ENCODE measurements at regions not wholly inside any gene's neighbourhood (a gene's known extent, or its start where the extent isn't known, plus 50 kb on each side); places are given as distances from the start of the nearest gene placed in this dataset.

DNA sequence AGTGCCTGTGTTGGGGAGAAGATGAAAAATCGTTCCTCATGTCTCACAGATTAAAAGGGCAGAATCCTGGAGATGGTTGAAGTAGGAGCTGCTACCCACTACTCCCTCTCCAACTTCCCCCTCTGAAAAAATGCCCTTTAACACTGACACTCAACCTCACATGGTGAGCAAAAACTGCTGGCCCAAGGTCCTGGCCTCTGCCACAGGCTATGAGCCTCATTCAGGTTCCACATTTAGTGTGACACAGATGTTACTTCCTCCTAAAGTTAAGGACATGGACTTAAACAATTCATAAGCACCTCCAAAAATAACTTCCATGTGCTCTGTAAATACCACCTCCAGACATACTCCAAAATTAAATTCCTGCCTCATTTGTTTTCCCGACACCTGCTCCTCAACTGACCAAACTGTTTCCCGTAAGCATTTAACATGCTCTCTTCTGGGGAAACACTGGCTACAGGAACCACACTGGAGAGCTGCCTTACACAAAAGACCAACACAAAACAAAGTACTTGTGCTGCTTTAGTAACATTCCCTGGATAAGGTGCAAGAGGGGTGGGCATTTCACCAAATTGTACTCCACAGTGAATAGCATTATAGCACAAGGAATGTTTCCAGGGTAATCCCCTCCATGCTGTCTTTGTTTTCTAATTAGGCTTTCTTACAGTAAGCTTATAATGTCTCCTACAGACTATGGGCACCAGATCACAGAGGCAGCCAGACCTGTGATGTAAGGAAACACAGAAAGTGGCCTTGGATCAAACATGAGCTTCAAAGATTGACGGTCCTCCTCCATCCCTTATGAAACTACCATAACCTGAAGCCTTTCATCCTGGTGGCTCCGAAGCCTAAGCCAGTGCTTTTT lies 57.0 kb downstream of the PHLDA1 start:
- no peak for DNase-seq (ENCODE audit: low read depth)
- no peak overlapping the region for H3K4me3 ChIP-seq (ENCODE audit: low read depth, low read length)

DNA sequence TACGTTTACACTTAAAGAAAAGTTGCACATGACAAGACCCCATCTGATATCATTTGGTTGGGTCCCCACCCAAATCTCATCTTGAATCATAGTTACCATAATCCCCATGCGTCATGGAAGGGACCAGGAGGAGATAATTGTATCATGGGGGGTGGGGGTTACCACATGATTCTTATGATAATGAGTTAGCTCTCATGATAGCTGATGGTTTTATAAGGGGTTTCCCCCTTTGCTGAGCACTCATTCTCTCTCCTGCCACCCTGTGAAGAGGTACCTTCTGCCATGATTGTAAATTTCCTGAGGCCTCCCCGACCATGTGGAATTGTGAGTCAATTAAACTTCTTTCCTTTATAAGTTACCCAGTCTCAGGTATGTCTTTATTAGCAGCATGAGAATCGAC lies 60.3 kb downstream of the PHLDA1 start:
- no peak for DNase-seq (ENCODE audit: low read depth)
- H3K4me3 ChIP-seq (ENCODE audit: low read depth, low read length) = no peak overlapping the region

DNA sequence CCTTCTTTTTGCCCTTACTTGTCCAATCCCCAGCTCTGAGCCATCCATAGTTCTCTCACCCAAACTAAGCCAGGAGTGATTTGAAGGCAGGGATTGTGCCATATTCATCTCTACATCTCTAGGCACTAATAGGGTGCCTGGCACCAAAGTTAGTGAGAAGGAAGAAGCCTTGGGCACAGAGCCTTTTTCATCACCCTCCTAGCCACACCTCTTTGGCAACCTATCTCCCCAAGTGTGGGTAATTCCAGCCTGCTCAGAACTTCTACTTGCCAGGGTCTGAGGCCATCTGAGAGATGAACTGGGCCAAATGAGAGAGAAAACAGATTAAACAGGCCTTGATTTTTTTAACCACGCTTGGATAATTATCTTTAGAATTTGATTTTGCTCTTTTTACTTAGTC lies 61.3 kb downstream of the PHLDA1 start:
- no peak overlapping the region for H3K4me3 ChIP-seq (ENCODE audit: low read depth, low read length)
- no peak for DNase-seq (ENCODE audit: low read depth)

DNA sequence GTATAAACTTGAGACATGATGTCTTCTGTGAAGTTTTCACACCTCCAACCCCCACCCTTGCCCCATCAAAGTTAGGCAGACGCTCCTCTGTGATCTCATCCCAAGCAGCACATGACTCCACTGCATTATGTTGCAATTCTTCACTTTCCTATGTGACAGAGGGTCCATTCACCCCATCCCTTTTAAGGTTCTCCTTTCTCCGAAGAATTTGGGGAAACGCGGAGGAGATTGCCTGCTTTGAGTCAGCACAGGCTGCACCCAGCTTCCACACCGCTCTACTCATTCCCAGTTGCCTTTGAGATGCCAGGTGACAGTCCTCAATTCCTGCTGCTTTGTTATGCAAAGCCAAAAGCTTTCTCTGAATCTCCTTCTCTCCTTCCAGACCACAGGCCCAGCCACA lies 61.8 kb downstream of the PHLDA1 start:
- DNase-seq (ENCODE audit: low read depth) = no peak
- no peak overlapping the region for H3K4me3 ChIP-seq (ENCODE audit: low read depth, low read length)

DNA sequence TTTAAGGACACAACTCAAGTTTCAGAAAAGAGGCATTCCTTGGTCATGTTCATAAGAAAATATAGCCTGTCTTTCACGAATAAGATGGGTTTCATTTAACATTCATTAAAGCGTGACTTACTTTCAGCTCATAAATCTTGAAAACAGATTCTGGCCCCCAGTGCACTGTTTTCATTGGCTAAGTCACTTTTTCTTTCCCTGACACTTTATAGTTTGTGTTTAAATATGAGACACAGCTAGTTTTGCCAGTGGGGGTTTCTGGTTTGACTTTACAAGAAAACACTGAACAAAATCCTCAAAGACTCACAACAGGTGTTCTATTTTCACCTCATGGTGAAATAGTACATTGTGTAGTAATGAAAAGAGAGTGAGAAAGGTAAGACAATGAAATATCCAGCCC lies 65.9 kb downstream of the PHLDA1 start:
- DNase-seq (ENCODE audit: low read depth) = no peak
- no peak overlapping the region for H3K4me3 ChIP-seq (ENCODE audit: low read depth, low read length)

DNA sequence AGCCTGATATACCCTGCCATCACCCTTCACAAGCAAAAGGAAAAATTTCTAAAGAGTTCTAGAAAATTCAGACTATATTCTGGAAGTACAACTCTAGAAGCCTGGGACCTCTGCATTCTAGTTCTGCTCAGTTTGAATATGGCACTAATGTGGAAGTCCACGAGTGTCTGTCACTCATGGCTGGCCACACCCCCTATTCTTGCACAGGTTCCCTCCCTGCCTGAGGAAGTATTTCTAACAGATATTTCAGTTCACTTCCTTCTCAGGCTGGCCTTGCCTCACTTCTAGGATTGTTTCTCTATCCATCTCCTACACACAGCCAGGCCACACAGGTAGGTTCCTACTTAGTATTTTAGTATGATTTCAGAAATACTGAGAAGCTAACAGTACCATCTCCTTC lies 67.4 kb downstream of the PHLDA1 start:
- no peak overlapping the region for H3K4me3 ChIP-seq (ENCODE audit: low read depth, low read length)
- DNase-seq (ENCODE audit: low read depth) = no peak

DNA sequence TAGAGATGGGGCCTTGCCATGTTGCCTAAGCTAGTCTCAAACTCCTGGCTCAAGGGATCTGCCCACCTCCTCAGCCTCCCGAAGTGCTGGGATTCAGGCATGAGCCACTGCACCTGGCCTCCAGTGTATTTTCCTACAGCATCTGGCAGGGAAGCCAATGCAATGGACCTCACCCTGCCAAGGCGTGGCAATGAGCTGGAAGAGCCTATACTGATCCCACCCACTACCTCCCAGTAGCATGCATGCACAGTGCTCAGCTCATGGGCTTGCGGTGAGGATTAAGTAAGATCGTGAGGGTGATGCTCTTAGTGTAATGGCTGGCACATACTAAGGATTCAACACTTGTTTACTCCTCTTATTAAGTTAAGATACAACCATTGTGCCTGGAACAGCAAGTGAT lies 69.7 kb downstream of the PHLDA1 start:
- no peak overlapping the region for H3K4me3 ChIP-seq (ENCODE audit: low read depth, low read length)
- no peak for DNase-seq (ENCODE audit: low read depth)

DNA sequence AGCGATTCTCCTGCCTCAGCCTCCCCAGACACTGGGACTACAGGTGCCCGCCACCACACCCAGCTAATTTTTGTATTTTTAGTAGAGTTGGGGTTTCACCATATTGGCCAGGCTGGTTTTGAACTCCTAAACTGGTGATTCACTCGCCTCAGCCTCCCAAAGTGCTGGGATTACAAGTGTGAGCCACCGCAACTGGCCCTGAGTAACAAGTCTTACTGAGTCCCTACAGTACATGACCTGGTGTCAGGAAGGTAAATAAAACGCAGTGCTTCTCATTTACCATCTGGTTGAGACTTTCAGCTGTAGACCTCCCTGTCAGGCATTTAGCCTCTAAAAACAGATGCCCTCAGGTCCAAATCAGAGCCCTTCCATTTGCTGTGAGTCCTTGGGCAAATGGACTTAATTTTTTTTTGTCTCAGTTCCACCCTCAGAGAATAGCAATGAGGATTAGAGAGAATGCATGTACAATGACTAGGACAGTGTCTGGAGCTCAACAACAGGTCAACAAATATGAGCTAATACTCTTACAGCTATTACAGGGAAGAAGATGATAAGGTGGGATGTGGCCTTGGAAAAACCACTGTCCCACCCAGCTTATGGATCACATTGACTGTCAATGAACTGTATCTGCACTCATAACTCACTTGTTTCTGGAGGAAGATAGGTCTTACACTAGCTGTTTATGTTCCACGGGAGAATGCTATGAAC lies 70.5 kb downstream of the PHLDA1 start:
- no peak for DNase-seq (ENCODE audit: low read depth)
- H3K4me3 ChIP-seq (ENCODE audit: low read depth, low read length) = no peak overlapping the region

DNA sequence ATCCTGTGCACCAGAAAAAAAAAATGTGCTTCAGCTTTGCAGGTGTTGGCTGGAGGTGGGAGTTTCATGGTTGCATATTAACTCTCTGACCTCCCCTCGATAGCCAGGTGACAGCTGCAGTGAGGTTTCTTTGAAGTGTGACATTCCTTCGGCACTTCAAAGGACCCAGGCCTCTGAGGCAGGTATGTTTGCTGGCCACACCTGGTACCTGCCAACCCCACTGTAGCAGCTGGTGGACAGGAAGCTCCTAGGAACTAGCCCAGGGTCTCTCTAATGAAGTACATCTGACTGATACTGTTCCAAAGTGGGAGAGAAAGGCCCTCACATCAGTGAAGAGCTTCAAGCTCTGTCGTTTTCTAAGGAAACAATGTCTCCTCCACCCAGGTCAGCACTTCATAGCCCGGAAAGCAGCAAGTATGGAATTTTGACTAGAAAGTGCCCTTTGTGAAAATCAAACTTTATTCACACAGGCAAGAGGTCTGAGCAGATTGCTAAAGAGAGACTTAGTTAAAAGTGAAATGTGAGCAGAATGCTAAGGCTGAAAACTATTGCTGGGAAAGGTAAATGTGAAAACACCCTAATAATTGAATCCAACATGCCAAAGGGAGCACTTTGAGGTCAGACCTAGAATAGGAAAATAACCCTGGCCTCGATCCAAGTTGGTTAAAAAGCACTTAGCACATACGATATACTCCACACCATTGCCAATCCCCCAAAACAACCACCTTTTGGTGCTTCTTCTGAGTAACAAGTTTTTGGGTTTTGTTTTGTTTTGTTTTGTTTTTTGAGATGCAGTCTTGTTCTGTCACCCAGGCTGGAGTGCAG lies 71.3 kb downstream of the PHLDA1 start:
- H3K4me3 ChIP-seq (ENCODE audit: low read depth, low read length) = no peak overlapping the region
- no peak for DNase-seq (ENCODE audit: low read depth)

DNA sequence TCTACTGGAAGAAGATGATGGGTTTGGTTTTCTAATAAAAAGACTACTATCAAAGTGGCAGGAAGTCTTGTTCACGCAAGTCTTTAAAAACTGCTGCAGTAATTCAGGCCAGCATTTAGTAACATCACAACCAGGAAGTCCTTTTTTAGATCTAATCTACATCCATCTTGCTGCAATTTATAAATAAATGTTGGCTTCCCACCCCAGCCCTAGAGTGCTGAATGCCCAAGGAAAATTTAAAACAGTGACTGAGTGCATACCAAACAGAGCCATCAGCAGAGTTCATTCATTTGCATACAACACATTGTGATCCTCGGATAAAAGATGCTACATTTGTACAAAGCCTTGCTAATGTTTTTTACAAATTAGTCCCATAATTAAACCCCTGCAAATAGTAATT lies 72.1 kb downstream of the PHLDA1 start:
- no peak for DNase-seq (ENCODE audit: low read depth)
- H3K4me3 ChIP-seq (ENCODE audit: low read depth, low read length) = no peak overlapping the region

DNA sequence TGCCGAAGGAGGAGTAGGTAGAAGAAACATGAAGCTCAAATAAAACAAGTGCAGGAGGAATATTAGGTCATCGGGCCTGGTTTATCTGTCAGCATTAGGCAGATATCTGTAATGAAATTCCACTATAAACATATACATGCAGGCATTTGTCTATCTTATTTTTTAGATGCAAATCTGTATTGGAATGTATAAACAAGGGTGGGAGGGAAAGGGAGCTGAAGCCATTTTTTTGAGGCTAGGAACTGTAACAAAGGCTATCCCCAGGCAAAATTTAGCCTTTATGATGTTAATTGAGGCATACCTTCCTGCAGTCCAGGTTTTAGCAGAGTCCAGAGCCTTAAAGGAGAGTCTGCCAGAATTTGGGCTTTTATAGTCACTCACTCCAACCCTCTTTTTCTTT lies 72.5 kb downstream of the PHLDA1 start:
- no peak overlapping the region for H3K4me3 ChIP-seq (ENCODE audit: low read depth, low read length)
- DNase-seq (ENCODE audit: low read depth) = no peak

DNA sequence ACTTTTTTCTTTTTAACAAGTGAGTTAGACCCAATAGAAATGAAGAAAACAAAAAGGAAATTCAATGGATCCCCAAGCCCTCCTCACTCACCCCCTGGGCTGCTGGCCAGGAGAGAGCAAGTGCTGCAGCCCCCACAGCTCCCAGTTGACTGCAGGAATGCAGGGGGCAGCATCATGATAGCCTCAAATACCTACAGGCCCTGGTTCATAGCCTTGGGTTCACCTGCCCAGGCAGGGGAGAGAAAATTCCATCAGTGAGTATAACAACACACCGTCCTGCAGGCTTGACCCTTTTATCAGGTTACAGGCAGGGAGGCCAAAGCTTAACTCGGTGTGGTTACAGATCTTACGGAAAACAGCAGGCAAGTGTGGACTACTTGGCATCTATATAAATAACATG lies 76.3 kb downstream of the PHLDA1 start:
- H3K4me3 ChIP-seq (ENCODE audit: low read depth, low read length) = no peak overlapping the region
- DNase-seq (ENCODE audit: low read depth) = no peak

DNA sequence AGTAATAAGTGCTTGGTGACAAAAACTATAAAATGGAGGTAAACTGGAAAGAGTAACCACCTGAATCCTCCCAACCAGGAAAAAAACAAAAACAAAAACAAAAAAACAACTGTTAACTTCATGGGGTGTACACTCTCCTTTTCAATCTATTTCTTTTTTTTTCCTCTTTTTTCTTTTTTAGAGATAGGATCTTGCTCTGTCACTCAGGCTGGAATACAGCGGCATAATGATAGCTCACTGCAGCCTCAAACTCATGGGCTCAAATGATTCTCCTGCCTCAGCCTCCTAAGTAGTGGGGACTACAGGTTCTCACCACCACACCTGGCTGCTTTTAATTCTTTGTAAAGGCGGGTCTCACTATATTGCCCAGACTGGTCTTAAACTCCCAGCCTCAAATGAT lies 76.8 kb downstream of the PHLDA1 start:
- no peak overlapping the region for H3K4me3 ChIP-seq (ENCODE audit: low read depth, low read length)
- no peak for DNase-seq (ENCODE audit: low read depth)

DNA sequence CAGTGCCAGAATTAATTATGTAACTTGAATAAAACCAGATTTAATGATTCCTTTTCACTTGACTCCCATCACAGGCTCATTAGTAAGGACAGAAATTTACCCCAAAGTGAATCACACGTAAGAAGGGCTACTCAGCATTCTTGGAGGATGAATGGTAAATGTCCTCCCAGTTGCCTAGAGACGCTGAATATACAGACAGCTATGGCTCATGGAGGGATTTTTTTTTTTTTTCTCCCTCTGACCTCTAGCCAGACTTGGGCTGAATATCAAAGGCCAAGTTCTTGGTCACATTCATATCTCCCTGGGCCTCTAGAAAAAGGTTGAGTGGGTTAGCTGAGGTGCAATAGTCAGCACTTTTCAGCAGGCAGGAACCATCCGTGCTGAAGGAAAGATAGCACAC lies 77.5 kb downstream of the PHLDA1 start:
- peak; percentile 84 for DNase-seq (ENCODE audit: low read depth)
- no peak overlapping the region for H3K4me3 ChIP-seq (ENCODE audit: low read depth, low read length)

DNA sequence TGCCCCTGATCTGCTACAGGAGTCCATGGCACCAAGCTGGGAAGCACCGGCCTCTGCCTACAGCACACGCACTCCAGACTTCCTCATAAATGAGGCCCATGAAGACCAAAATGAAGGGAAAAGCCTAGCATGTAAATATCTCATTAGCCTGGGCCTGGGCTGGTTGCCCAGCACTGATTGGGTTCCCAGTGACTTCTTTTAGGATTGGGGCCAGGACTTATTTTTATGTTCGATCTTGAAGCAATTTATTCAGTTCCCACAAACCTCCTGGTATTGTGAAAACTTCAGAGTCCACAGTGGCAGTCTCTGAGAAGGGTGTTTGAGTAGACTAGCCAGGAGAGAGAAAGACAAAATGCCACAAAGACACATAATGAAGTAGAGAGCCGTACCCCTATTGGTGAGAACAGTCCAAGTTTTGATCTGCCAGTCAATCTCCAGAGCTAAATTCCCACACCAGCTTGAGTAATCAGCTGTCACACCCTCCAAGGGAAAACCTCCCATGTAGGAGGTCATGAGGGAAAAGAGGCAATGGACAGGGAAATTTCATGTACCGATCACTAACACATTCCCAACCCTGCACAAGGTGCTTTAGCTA lies 78.2 kb downstream of the PHLDA1 start:
- DNase-seq (ENCODE audit: low read depth) = peak; percentile 44
- no peak overlapping the region for H3K4me3 ChIP-seq (ENCODE audit: low read depth, low read length)

DNA sequence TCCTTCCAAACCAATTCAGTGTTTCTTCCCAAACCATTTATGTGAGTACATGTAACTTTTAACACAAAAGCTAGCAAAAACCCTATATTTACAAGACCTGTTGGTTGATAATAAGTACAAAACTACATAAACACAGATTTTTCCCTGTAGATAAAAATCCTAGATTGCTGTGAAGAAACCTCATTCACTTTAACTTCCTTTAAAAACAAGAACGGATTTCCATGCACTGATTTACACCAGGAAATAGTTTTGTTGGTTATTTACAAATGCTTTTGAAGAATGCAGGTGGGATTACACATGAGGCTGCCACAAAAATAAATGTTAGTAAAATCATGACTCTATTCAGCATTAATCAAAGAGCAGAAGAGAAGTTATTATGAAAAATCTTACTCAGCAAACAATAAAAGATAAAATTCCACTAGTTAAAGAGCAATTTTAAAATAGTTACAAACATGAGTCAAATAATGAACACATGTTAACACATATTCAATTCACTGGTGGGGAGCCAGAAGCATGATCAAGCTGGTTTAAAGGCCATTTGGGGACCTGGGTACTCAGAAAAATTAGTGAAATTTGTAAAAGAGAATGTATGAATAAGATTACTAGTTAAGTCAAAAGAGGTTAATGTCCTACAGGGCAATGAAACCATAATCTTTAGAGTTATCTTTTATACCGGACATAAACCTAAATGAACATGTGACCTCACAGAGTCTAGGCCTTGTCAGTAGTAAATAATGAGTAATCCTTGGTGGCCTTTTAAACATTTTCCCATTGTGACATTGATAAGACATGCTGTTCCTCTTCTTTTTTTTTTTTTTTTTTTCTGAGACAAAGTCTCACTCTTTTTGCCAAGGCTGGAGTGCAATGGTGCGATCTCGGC lies 79.9 kb downstream of the PHLDA1 start:
- no peak overlapping the region for H3K4me3 ChIP-seq (ENCODE audit: low read depth, low read length)
- no peak for DNase-seq (ENCODE audit: low read depth)

DNA sequence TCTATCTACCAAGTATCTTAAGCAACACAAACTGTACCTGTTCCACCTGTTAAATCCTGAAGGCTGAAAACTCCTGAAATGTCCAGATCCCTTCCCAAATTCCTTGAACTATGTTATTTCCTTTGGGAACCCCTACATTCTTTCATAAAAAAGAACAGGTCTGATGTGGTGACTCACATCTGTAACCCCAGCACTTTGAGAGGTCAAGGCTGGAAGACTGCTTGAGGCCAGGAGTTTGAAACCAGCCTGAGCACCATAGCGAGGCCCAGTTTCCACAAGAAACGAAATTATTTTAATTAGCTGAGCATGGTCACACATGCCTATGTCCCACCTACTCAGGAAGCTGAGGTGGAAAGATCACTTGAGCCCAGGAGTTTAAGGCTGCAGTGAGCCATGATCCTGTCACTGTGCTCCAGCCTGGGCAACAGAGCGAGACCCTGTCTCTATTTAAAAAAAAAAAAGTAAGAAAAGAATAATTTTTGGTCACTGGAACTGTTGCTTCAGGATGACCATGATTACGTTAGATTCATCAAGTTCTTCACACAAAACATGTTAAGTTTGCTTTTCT lies 84.3 kb downstream of the PHLDA1 start:
- no peak for DNase-seq (ENCODE audit: low read depth)
- H3K4me3 ChIP-seq (ENCODE audit: low read depth, low read length) = no peak overlapping the region

DNA sequence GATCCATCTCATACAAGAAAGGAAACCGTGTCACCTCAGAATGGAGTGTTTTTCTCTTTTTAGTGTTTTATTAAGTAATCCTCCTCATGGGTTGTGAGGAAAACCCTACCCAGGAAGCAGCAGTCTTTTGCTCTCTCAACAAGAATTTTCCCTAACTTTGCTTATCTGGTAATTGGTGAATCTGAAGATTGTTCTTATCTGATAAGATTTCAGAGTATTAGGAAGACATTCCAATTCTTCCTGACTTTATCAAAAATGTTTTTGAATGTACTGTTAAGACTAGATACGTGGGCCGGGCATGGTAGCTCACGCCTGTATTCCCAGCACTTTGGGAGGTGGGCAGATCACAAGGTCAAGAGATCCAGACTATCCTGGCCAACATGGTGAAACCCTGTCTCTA lies 86.0 kb downstream of the PHLDA1 start:
- no peak for DNase-seq (ENCODE audit: low read depth)
- H3K4me3 ChIP-seq (ENCODE audit: low read depth, low read length) = no peak overlapping the region
